ENCODE measurements at regions not wholly inside any gene's neighbourhood (a gene's known extent, or its start where the extent isn't known, plus 50 kb on each side); places are given as distances from the start of the nearest gene placed in this dataset.

- TF ChIP-seq CTCF (IDR thresholded peaks at IDR 0.05; ENCODE audit: low read length) (no peak), EZH2 (optimal IDR thresholded peaks at IDR 0.05; ENCODE audit: low read depth, low read length) (no peak), EZH2phosphoT487 (IDR thresholded peaks at IDR 0.05; ENCODE audit: low read length) (no peak)
Measured at GRCh38 chr10:35959252-35959651, 317.2 kb upstream of the FZD8 start.

Measured in MM.1S (cell line).